ENCODE measurements at regions not wholly inside any gene's neighbourhood (a gene's known extent, or its start where the extent isn't known, plus 50 kb on each side); places are given as distances from the start of the nearest gene placed in this dataset.

- TF ChIP-seq ZNF274 (IDR thresholded peaks at IDR 0.05; ENCODE audit: low read depth, low read length) (no peak), YY1 (IDR thresholded peaks at IDR 0.05; ENCODE audit: insufficient read depth, insufficient read length) (no peak), SUZ12 (IDR thresholded peaks at IDR 0.05; ENCODE audit: extremely low read depth, insufficient read depth, insufficient read length) (no peak)
Measured at GRCh38 chr21:34000375-34000774, 73.0 kb upstream of the MRPS6 start.
